ENCODE measurements at regions not wholly inside any gene's neighbourhood (a gene's known extent, or its start where the extent isn't known, plus 50 kb on each side); places are given as distances from the start of the nearest gene placed in this dataset.
A peak's percentile ranks its signal among the peaks of the same experiment; 100 is the strongest.
"Not testable (repeated sequence)": the region's sequence is repeated elsewhere in the genome, so short reads cannot be mapped to it uniquely, and the experiment has no call there.

DNA sequence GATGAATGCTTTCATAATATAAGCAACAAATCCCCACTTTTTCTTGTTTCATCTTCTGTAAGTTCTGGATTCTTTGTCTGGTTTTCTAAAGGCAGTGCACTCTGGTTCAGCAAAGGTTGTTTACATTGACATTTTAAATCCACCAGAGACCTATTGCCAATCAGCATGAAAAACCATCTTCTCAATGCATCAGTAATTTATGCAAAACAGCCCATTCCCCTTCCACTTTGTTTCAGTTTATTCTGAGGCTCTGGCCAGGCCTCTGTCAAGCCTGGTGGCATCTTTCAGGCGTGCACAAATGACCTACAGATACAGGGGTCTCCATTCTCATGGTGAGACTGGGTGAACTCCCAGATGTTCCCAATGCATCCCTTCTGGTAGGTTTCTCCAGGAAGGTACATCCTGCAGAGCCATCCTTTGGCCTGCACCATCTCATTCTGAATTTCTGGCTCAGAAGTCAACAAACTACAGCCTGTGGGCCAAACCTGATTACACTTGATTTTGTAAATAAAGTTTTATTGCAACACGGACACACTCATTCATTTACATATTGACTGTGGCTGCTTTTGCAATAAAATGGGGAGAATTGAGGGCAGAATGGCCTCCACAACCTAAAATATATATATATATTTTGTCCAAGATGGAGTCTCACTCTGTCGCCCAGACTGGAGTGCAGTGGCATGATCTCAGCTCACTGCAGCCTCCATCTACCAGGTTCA is 405.4 kb downstream of the PREX1 start:
- DNase-seq = no peak
- intact Hi-C loops (cut with DNase I) = no loop called here
- no peak for ATAC-seq

DNA sequence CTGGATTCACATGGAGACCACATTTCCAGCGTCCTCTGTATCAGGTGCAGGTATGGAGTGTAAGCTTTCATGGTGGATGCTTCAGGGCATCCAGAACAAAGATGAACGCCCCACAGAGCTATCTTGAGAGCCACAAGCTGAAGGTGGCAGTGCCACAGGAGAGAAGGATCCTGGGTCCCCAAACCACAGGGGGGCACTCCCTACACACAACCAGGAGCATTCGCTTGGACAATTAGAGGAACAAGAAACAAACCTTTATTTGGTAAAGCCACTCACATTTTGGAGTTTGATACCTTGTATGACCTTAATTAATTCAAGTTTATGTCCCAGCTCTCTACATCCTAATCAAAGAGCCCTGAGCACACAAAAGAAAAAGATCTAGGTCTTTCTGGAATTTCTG is 406.3 kb downstream of the PREX1 start:
- no peak for DNase-seq
- intact Hi-C loops (cut with DNase I) = no loop called here
- ATAC-seq = no peak

DNA sequence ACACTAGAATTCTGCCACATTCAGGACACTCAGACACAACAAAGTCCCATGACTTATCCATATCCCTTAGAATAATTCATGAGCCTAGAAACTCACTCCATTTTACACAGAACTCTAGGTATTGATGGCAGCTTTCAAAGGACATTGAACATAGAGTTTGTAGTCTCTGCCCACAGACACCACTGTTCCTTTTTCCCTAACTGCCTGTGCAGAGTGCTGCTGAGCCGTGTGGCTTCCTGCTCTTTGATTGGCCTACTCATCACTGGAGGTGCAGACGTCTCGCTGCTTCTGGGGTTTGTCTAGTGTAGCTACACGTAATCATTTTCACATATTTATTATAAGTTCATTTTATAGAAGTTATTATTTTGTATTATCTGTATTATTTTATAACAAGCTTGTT is 407.6 kb downstream of the PREX1 start:
- ATAC-seq = no peak
- no peak for DNase-seq
- intact Hi-C loops (cut with DNase I) = no loop called here

DNA sequence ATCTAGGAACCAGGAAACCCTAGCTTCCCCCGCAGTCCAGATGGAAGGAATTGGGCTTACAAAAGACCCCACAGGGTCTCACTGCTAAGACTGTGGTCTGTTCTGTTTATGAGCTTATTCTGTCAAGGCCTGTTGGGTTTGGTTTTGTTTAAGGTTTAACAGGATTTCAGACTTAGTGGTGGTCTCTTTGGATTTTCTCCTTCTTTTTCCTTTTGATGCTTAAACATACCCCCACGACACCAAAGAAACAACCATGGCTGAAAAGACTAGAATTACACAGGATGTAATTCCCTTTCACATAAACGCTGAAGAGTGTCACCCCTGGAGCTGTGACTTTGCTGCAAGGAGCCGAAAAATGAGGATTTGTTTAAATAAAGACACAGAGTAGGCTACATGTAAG is 408.6 kb downstream of the PREX1 start:
- intact Hi-C loops (cut with DNase I) = no loop called here
- ATAC-seq (no peak), DNase-seq (no peak)

DNA sequence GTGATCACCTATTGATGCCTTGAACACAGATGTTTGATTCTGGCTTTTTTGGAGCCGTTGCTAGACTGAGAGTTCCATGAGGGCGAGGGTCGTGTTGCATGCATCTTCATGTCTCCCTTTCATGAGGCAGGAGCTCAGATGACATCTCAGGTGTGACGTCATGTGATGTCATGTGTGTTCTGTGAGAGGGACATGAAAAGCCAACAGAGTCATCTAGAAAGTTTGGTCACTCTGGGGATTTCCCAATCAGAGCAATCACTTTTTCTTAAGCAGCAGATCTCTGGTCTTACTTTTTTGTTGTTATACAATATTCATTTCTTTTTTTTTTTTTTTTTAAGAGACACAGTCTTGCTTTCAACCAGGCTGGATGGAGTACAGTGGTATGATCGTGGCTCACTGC is 411.8 kb downstream of the PREX1 start:
- DNase-seq = no peak
- ATAC-seq = no peak
- intact Hi-C loops (cut with DNase I) = no loop called here

DNA sequence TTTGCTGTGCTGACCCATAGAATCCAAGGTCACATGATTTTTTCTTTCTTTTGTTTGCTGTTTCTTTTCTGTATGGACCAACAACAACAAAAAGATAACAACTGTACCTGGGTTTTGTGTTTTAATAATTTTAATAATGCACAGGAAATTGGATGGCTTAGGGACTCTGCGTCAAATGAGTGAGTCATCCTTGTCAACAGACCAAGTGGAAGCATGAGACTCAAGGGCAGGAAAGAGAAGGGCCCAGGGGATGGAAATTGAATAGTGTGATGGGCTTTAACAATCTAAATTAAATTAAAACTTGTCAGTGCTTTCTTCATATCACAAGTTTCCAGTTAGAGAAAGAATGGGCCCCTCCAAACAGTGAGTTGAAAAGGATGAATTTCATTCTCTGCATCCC is 413.0 kb downstream of the PREX1 start:
- ATAC-seq (no peak), DNase-seq (no peak)
- intact Hi-C loops (cut with DNase I) = no loop called here

DNA sequence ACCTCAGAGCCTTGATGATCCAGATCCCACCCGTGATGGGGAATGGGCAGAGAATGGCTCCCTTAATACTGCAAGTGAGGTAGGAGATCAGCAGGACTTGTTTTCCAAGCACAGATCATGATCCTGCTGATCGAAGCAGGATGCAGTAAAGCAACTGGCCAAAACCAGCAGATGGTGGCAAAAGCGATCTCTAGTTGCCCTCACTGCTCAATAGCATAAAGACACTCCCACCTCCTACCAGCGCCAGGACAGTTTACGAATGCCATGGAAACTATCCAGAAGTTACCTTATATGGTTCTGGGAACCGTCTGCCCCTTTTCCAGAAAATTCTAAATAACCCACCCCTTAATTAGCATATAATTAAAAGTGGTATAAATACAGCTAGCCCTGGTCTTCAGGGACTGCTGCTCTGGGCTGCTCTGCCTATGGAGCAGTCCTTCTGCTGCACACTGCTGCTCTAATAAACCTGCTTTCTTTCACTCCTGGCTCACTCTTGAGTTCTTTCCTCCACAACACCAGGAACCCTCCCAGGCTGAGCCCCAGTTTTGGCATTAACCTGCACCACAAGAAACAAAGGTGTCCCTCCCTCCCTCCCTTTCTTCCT is 415.8 kb downstream of the PREX1 start:
- DNase-seq (no peak), ATAC-seq (no peak)
- intact Hi-C loops (cut with DNase I) = no loop called here

DNA sequence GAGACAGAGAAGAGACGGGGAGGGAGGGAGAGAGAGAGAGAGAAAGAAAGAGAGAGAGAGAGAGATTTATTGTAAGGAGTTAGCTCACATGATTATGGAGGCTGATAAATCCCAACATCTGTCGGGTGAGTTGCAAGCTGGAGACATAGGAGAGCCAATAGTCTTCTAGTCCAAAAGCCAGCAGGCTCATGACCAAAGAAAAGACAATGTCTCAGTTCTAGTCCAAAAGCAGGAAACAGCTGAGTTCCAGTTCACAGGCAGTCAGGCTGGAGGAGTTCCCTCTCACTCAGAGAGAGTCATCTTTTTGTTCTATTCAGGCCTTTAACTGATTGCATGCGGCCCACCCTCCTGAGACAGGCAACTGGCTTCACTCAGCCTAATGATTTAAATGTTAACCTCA is 416.6 kb downstream of the PREX1 start:
- DNase-seq = no peak
- intact Hi-C loops (cut with DNase I) = no loop called here
- peak in 1 of 2 donors; percentile 67 for ATAC-seq

DNA sequence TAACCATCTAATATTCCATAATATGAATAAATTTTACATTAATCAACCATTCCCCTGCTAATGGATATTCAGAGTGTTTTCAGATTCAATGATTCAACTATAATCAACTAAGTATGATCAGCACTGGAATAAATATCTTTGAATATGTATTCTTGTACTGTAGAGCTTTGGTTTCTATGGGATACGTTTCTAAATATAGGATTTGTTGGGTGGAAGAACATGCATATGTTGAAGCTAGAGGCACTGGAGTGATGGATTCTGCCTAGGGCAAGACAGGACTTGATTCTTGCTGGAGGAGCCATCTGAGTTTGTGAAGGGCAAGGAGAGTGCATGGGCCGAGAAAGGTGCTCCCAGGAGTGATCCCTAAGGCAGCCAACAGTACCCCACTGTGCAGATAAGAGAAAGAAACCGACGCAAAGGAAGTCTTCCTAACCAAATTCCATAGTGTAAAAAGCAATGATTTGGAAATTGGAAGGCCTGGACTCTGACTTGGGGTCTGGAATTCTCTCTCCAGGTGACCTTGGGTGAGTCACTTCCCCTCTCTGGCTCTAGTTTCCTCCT is 418.7 kb downstream of the PREX1 start:
- ATAC-seq = no peak
- intact Hi-C loops (cut with DNase I) = no loop called here
- DNase-seq = no peak

DNA sequence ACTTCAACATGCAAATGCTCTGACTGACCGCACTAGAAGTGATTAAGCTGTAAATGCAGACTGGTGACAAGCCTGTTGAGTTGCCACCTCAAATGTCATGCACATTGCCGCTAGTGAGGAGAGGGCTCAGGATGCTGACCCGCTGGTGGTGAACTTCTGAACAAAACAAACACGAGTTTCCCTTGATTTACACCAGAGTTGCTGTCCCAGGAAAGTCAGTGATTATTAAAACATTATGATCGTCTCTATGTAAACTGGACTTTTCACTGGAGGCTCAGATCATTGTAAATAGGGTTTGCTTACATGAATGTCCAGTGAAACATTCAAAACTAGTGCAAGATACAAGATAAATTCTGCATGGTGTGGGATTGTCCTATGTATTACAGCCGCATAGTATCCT is 420.1 kb downstream of the PREX1 start:
- ATAC-seq (no peak), DNase-seq (no peak)
- intact Hi-C loops (cut with DNase I) = no loop called here

DNA sequence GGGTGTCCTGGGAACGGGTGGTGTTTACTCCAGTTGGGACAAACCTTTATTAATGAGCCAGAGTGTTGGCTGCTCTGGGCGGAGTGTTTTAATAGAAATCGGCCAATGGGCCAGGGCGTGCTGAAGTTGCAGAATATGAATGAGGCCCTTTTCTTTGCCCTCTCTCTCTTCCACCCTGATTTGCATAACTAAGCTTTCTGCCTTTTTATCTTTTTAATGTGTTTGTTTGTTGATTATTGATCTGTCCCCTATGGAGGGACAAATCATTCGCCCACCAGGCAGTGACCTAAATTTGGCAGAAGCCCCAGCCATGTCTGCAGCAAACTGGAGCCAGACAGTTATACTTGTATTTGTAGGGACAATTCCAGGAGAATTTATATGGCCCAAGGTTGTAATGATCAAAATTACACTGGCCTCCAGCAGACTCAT is 420.9 kb downstream of the PREX1 start:
- intact Hi-C loops (cut with DNase I) = no loop called here
- no peak for ATAC-seq
- no peak for DNase-seq

DNA sequence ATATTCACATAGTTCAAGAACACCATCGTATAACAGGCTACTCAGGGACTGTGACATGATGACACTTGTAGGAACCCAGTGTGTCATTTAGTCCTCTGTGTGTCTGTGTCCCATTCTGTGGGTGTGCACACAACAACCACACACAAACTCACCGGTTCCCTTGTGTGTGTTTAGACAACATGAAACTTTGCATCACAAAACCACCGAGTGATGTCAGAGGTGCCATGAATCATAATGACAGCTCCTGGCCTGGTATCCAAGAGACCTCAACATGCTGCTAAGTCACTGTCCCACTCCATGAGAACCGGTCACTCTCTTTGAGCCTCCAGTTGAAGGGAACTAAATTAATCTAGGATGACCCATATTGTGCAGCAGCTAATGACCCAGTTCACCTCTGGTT is 421.3 kb downstream of the PREX1 start:
- intact Hi-C loops (cut with DNase I) = no loop called here
- no peak for DNase-seq
- no peak for ATAC-seq

DNA sequence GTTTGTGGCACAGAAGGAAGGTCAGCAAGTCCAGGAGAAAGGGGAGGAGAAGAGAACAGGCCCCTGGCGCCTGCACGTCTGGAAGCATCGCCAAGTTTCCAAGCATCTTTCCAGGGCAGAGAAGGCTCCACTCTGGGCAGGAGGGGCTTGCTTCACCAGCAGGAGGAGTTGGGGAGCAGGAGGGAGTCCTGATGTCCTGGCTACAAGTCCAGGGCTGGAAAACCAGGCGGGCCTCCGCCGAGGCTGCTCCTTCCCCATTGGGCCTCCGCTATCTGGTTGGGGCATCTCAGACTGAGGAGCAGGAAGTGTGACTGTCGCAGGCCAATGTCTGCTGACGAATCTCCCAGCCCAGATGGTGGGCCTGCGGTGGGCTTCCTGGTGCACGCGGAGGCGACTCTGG is 421.9 kb downstream of the PREX1 start:
- DNase-seq (peak; percentile 37), ATAC-seq (peak in 1 of 2 donors; percentile 60)
- intact Hi-C loops (cut with DNase I) = no loop called here

DNA sequence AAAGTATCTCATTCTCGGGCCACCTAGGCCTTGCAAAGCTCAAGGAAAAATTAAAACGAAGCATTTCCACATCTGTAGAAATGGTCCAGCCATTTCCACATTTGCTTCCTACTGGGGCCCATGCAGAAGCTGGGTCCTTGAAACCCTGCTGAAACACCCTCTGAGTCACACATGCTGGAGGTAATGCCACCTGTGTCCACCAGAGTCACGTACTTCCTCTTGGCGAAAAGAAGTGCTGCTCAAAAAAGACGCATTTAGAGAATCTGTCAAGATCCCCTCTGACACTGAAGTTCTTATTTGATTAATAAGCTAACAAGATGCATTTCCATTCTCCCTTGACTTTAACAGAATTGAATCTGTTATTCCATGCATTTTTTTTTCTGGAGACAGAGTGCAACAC is 423.2 kb downstream of the PREX1 start:
- no peak for ATAC-seq
- intact Hi-C loops (cut with DNase I) = no loop called here
- DNase-seq = no peak

DNA sequence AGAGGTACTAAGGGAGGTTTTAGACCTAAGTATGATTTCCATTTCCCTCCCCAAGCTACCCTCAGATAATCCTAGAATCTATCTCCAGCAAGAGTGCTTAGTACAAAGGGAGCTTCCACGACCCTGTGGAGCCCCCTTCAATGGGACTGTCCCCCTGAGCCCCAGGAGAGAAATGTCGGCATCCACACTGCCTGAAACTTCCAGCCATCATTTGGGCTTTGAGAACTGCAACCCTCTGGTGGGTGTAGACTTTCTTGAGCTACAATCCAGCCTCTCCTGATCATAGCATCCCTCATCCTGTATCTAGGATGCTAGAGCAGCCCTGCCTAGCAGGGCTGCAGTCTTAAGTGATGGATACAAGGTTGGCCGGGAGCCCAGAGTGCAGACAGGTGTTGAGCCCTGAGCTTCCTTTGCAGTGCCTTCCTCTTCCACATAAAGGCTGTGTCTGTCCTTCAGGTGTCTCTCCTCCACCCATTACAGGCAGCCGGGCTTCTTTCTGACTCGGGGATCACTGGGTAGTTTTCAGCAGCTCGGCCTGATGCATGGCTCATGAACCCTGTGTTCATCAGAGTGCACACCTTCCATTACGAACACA is 424.5 kb downstream of the PREX1 start:
- no peak for ATAC-seq
- DNase-seq = no peak
- intact Hi-C loops (cut with DNase I) = no loop called here

DNA sequence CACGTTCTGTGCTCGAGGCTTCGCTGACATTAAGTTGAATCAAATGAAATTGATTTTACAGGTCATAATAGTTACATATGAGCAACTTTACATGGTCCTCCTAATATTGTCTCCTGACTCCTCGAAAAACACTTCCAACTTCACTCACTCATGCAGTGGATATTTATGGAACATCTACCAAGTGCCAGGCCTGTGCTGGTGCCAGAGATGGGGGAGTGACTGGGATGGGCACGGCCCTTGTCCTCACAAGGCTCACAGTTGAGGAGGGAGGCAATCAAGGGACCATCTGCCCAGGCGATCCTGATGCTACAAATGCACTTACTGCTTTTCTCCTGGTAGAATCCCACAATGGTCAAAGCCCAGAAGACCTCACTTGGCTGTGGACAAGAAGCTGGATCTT is 426.4 kb downstream of the PREX1 start:
- ATAC-seq = peak; percentile 41 to 46
- no peak for DNase-seq
- intact Hi-C loops (cut with DNase I) = no loop called here

DNA sequence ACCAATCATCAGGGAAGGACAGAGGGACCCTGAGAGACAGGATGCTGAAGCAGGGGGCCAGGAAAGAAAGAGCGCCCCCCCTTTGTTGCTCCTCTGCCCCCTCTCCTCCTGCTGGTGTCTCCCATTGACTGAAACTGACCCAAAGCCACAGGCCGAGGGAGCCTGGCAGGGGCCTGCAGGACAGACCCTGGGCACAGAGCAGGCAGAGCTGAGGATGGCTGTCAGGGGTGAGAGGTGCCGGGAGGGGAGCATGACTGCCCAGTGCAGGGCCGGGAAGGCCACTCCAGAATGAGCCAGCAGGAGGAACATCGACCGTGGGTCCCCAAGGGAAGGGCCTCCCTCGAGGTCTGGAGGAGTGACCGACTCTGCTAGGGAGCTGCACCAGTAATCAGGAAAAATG is 427.8 kb downstream of the PREX1 start:
- intact Hi-C loops (cut with DNase I) = no loop called here
- no peak for DNase-seq
- ATAC-seq = no peak

DNA sequence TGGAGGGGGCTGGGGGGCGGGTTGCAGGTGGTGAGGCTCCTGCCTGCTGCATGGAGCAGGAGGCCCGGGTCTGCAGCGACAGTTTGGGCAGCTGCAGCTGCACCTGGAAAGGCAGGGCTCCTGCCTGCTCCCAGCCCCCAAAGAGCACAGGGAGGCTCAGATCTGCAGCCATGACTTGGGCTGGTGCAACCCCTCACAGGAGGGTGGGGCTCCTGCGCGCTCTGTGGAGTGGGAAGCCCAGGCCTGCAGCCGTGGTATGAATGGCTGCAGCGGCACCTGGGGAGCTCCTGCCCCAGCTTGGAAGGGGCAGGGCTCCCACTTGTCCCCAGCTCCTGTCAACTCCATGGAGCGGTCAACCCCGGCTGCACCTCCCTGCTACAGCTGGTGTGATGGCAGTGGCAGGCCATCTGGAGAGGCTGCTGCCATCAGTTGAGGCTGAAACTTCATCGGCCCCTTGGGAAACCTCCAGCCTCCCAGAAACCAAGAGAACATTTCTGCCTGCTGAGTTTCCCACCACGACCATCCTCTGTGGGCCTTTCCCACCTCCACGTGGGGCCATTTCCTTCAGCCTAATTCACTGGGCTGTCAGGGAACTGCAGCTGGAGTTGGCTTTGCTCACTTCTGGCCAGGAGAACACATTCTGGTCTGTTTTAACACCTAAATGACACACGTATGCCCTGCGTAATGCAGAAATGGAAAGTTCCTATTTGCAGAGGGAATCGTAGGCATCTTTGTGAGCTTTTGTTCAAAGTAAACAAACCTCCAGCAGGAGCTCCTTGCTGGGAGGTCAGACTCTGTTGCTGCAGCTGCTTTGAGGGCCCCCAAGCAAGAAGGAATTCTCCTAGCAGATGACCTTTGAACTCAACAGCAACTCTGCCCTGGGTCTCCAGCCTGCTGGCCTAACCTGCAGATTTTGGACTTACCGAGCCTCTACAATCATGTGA is 429.0 kb downstream of the PREX1 start:
- DNase-seq = no peak
- intact Hi-C loops (cut with DNase I) = no loop called here
- ATAC-seq = no peak

DNA sequence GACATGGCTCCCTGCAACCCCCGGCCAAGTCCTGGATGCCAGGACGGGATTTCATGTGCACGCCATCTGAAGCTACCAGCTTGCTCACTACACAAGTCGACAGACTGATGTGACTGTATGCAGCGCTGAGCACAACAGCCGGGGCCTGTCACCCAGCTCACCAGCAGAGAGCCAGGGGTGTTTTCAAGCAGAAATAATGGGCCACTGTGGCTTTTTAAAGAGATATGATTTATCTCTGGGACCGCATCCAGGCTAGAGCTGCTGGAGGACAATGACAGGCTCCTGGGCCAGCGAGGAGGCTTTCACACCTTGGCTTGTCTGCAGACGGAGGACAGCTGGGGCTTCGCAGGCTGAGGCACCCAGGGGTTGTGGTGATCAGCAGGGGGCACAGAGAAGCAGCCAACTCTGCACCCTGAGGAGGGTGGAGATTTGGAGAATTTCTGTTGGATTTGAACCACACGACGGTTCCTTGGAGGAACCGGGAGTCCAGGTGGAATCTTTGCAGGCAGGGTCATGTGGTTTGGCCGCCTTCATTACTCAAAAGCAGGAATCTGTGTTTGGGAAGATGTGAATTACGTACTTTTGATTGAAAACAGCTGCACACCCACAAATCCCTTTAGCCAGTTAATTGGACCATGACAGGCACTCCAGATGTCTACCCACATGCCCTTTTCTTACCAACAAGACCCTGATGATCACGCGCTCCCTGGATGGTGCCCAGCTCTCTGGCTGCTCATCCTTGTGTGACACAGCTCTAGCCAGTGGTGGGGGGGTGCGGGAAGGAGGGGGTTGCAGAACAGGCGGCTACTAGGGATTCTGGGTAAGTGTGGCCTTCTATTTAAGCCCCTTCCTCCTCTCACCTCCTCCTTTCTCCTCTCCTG is 430.6 kb downstream of the PREX1 start:
- peak; percentile 73 to 76 for ATAC-seq
- DNase-seq; intact Hi-C loops (cut with DNase I): not testable (repeated sequence)

Measured in left cardiac atrium (tissue), 4 donors.